A549 (cell line): ENCODE measurements at regions not wholly inside any gene's neighbourhood (a gene's known extent, or its start where the extent isn't known, plus 50 kb on each side); places are given as distances from the start of the nearest gene placed in this dataset.

ENCODE experiments used
- ATAC-seq, 2 experiments: fragments of 200-7000 bp in 1 of 2; fragments of >200 bp in 1 of 2; cut with Nextera tagmentation in 1 of 2; cut with Tn5 transposase in 1 of 2; 3 replicates each; pipeline versions ENCODE4 v1.8.0 to v1.9.1; 2018 to 2020; ENCODE audit warnings: mild to moderate bottlenecking in 1 of 2, moderate library complexity in 1 of 2
- CTCF ChIA-PET: fragments of 300-600 bp; sonication (Branson Sonifier 250); formaldehyde crosslinking; extraction: SDS; loops from one replicate; lab custom pipeline; 2021; ENCODE audit warnings: antibody characterized with exemption, inconsistent platforms; lab: Yijun Ruan, JAX
- POLR2A ChIA-PET: fragments of 350-600 bp; formaldehyde crosslinking; extraction: SDS; loops from one replicate; lab custom pipeline; 2021; ENCODE audit warnings: antibody characterized with exemption, inconsistent platforms; lab: Yijun Ruan, JAX
- DNase-seq, 2 experiments: peaks; one replicate each; pipeline versions ENCODE4 v3.0.0 to v3.0.0-alpha.2; 2011 to 2016; ENCODE audit warnings: low read depth in 1 of 2, low spot score in 1 of 2
- FAIRE-seq: peaks from 2 replicates; lab custom pipeline; 2011; peaks lifted over from hg19 to GRCh38; lab: Jason Lieb, UNC
- H3K27ac ChIP-seq, 2 experiments: fragments of >200 bp; sonication (Bioruptor Twin); formaldehyde crosslinking; 3 replicates each; pipeline ENCODE4 v1.5.1; 2016 to 2017
- H3K4me1 ChIP-seq: fragments of >200 bp; sonication (Bioruptor Twin); formaldehyde crosslinking; 3 replicates; pipeline ENCODE4 v1.6.1; 2016
- H3K4me2 ChIP-seq: fragments of >200 bp; sonication (Bioruptor Twin); formaldehyde crosslinking; 3 replicates; pipeline ENCODE4 v1.6.1; 2016
- H3K4me3 ChIP-seq: fragments of >200 bp; sonication (Bioruptor Twin); formaldehyde crosslinking; 3 replicates; pipeline ENCODE4 v1.5.1; 2016
- H3K9me3 ChIP-seq: fragments of >200 bp; sonication (Bioruptor Twin); formaldehyde crosslinking; 3 replicates; pipeline ENCODE4 v1.6.1; 2016
- CBX2 ChIP-seq: fragments of 200-600 bp; sonication (generic); IDR thresholded peaks from 2 replicates; pipeline ENCODE4 v1.6.1; 2016; ENCODE audit warnings: low read depth, mild to moderate bottlenecking, borderline replicate concordance
- CHD4 ChIP-seq: fragments of 200-600 bp; sonication (generic); IDR thresholded peaks from 2 replicates; pipeline ENCODE4 v1.6.1; 2016; ENCODE audit warnings: antibody characterized with exemption, mild to moderate bottlenecking, borderline replicate concordance
- FOSB ChIP-seq: fragments of 250-450 bp; sonication (Bioruptor Pico); IDR thresholded peaks from 2 replicates; pipeline ENCODE4 v1.5.0; 2020; ENCODE audit warnings: mild to moderate bottlenecking, moderate library complexity
- FOSL2 ChIP-seq, 2 experiments: fragments of 450-650 bp in 1 of 2; fragments of >200 bp in 1 of 2; sonication (Bioruptor Twin) in 1 of 2; formaldehyde crosslinking; IDR thresholded peaks; 2 replicates each; pipeline versions ENCODE4 v1.5.0 to v1.6.1; 2016 to 2020; ENCODE audit warnings: mild to moderate bottlenecking in 1 of 2, moderate library complexity in 1 of 2
- FOXS1 ChIP-seq: fragments of 250-450 bp; sonication (Bioruptor Pico); IDR thresholded peaks from 2 replicates; pipeline ENCODE4 v1.5.0; 2020; ENCODE audit warnings: mild to moderate bottlenecking, moderate library complexity
- GATA3 ChIP-seq: IDR thresholded peaks from 2 replicates; pipeline ENCODE4 v1.6.1; 2012; ENCODE audit warnings: borderline replicate concordance
- HEYL ChIP-seq: fragments of 250-450 bp; sonication (Bioruptor Pico); IDR thresholded peaks from 2 replicates; pipeline ENCODE4 v1.8.0; 2021; ENCODE audit warnings: mild to moderate bottlenecking, moderate library complexity
- MAFK ChIP-seq: fragments of 450-650 bp; IDR thresholded peaks from 2 replicates; pipeline ENCODE4 v1.6.1; 2014; ENCODE audit not compliant: partially characterized antibody
- MYC ChIP-seq: IDR thresholded peaks from 2 replicates; pipeline ENCODE4 v1.6.1; 2012; ENCODE audit warnings: mild to moderate bottlenecking, inconsistent platforms, low read length, improper control_type of control experiment, borderline replicate concordance
- PHF8 ChIP-seq: fragments of 200-600 bp; sonication (generic); IDR thresholded peaks from 2 replicates; pipeline ENCODE4 v1.6.1; 2016; ENCODE audit warnings: low read depth, mild to moderate bottlenecking, antibody characterized with exemption, moderate library complexity, borderline replicate concordance
- POLR2A ChIP-seq: IDR thresholded peaks from 2 replicates; pipeline ENCODE4 v1.6.1; 2012; ENCODE audit warnings: mild to moderate bottlenecking, low read length
- RAD21 ChIP-seq, 2 experiments: fragments of >200 bp in 1 of 2; sonication (Bioruptor Twin) in 1 of 2; formaldehyde crosslinking in 1 of 2; IDR thresholded peaks in 1 of 2; conservative IDR thresholded peaks in 1 of 2; 2 replicates in 1 of 2; 3 replicates in 1 of 2; pipeline ENCODE4 v1.6.1; 2012 to 2018; ENCODE audit warnings: inconsistent platforms in 1 of 2
- RFX5 ChIP-seq: fragments of 450-650 bp; IDR thresholded peaks from 2 replicates; pipeline ENCODE4 v1.7.1; 2014; ENCODE audit warnings: antibody characterized with exemption, mild to moderate bottlenecking, moderate library complexity
- WGBS: methylation state at CpG from one replicate; pipeline ENCODE4 v1.1.6; 2017; ENCODE audit errors: missing lambda C conversion rate; 5-methylcytosine and 5-hydroxymethylcytosine counted together
- small RNA-seq, 6 experiments: library from RNA; depleted of rRNA; stranded (forward); fragments of <200 nt; gene quantifications; one replicate each; pipeline ENCODE3, GENCODE V24; 2012
- TF ChIP-seq, protein P1 (sequence below): fragments of 250-450 bp; sonication (Bioruptor Pico); IDR thresholded peaks from 2 replicates; pipeline ENCODE4 v1.5.0; 2021; ENCODE audit warnings: mild to moderate bottlenecking, moderate library complexity, borderline replicate concordance
- TF ChIP-seq, protein P2 (sequence below): fragments of >200 bp; sonication (Bioruptor Twin); formaldehyde crosslinking; IDR thresholded peaks from 3 replicates; pipeline ENCODE4 v1.5.1; 2016

DNA sequence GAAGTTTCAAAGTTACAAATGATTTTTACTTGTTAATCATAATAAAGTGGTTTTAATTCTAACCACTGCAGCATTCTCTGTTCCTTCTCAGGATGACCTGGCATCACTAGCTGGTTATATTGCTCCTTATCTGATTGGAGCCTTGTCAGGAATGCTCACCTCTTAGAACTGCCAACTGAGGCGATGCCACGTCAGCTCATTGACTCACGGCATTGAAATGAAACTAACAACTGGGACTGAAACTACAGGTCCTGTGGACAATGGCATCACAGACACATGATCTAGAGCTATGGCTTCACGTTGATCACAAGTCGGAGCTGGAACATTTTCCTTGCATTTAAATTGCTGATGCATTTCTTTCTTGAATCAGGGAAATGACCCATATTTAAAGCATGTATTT, 54.9 kb upstream of the MAP2 start (continued):
- TF ChIP-seq POLR2A = no peak
- no peak for TF ChIP-seq CBX2
- TF ChIP-seq CHD4 = no peak
- no peak for TF ChIP-seq FOSB (CRISPR knock-in tag)
- peak; percentile 88 for TF ChIP-seq GATA3
- no peak for TF ChIP-seq PHF8
- no peak for TF ChIP-seq FOXS1 (CRISPR knock-in tag)
- TF ChIP-seq MYC = no peak
- TF ChIP-seq RFX5 = no peak
- no peak for TF ChIP-seq HEYL

DNA sequence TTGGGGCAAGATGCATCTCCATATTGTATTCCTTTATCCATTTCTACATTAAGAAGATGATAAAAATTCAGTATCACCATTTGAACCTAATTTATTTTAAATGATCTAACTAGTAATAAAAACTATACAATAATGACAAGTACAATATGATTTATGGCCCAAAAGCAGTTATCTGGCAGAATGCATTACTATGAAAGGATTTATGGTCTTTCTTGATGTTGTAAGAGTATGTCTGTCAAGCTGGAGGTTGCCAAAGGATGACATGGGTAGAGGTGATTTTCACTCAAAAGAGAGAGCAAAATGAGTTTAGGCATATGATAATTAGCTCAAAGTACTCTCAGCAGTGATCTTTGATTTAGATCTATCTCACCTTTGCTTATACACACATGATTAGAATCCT, 54.2 kb upstream of the MAP2 start:
- TF ChIP-seq FOSL2 (IDR thresholded peaks at IDR 0.05) = no peak
- TF ChIP-seq FOSL2 (CRISPR knock-in tag; IDR thresholded peaks at IDR 0.05) = no peak
- TF ChIP-seq RAD21 (conservative IDR thresholded peaks at IDR 0.05 in 1 of 2, IDR thresholded peaks at IDR 0.05 in 1 of 2) = no peak
- TF ChIP-seq, protein P1, sequence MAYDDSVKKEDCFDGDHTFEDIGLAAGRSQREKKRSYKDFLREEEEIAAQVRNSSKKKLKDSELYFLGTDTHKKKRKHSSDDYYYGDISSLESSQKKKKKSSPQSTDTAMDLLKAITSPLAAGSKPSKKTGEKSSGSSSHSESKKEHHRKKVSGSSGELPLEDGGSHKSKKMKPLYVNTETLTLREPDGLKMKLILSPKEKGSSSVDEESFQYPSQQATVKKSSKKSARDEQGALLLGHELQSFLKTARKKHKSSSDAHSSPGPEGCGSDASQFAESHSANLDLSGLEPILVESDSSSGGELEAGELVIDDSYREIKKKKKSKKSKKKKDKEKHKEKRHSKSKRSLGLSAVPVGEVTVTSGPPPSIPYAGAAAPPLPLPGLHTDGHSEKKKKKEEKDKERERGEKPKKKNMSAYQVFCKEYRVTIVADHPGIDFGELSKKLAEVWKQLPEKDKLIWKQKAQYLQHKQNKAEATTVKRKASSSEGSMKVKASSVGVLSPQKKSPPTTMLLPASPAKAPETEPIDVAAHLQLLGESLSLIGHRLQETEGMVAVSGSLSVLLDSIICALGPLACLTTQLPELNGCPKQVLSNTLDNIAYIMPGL (CRISPR knock-in tag) = no peak
- TF ChIP-seq, protein P2, sequence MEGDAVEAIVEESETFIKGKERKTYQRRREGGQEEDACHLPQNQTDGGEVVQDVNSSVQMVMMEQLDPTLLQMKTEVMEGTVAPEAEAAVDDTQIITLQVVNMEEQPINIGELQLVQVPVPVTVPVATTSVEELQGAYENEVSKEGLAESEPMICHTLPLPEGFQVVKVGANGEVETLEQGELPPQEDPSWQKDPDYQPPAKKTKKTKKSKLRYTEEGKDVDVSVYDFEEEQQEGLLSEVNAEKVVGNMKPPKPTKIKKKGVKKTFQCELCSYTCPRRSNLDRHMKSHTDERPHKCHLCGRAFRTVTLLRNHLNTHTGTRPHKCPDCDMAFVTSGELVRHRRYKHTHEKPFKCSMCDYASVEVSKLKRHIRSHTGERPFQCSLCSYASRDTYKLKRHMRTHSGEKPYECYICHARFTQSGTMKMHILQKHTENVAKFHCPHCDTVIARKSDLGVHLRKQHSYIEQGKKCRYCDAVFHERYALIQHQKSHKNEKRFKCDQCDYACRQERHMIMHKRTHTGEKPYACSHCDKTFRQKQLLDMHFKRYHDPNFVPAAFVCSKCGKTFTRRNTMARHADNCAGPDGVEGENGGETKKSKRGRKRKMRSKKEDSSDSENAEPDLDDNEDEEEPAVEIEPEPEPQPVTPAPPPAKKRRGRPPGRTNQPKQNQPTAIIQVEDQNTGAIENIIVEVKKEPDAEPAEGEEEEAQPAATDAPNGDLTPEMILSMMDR = no peak
- no peak for TF ChIP-seq MYC
- Histone ChIP-seq H3K9me3 (peaks cover 8% of the 10 kb centered on the region; the same call in 2 of the 3 replicates), H3K27ac (peak overlapping the region; percentile 52 to 72; a peak in 4 of 6 replicates), H3K4me2 (no peak overlapping the region), H3K4me3 (no peak overlapping the region), H3K4me1 (peaks cover 9% of the 10 kb centered on the region; the same call in 2 of the 3 replicates)
- ChIA-PET POLR2A (interaction anchor here (0.9 to 1.1 kb wide), 2 partner anchors 14 to 34 kb away, joined by 4 to 6 read pairs; no protein-coding TSS in a partner anchor), CTCF (interaction anchor here (0.9 to 3.5 kb wide), 8 partner anchors 11 to 126 kb away, joined by 3 to 22 read pairs (median 4); partner anchors contain the start of gene MAP2)
- FAIRE-seq = no peak
- ATAC-seq = no peak
- no peak for DNase-seq

DNA sequence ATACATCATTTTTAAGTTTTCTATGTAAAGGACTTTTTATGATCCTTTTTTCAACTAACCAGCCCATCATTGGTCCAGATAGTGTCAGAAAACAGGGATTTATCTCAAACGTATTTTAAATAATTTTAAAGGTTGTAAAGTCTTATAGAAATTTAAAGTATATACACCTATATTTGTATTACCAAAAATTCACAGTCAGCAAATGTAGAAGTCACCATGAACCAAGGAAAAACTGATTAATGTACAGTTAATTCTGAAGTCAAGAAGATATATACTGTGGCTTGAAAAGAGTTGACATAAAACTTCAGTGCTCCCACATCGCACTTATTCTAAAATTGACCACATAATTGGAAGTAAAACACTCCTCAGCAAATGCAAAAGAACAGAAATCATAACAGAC, 52.4 kb upstream of the MAP2 start:
- DNase-seq = no peak
- ChIA-PET POLR2A (no interaction called here), CTCF (no interaction called here)
- H3K4me1 ChIP-seq = peaks cover 9% of the 10 kb centered on the region; the same call in 2 of the 3 replicates
- no peak for FAIRE-seq
- no peak overlapping the region for H3K4me2 ChIP-seq
- H3K9me3 ChIP-seq = peaks cover 18% of the 10 kb centered on the region
- H3K4me3 ChIP-seq = no peak overlapping the region
- TF ChIP-seq MAFK (peak; percentile 53), FOXS1 (CRISPR knock-in tag) (no peak)
- no peak overlapping the region for H3K27ac ChIP-seq
- no peak for ATAC-seq
- WGBS = 31% methylated on average over 2 of the region's 2 CpGs

Small RNA genes lying in the stretch of these regions (small RNA-seq; reads per million reads assigned to genes)
- gene RNA5SP117 = 0 reads per million in 6 experiments
